Anterior cingulate cortex (tissue), 58 donors: ENCODE measurements at regions not wholly inside any gene's neighbourhood (a gene's known extent, or its start where the extent isn't known, plus 50 kb on each side); places are given as distances from the start of the nearest gene placed in this dataset.

Source experiments
- DNase-seq, 58 donors: peaks; one replicate each; lab custom pipeline; 2025; lab: John Stamatoyannopoulos, UW

- DNase-seq = no peak
Measured at GRCh38 chr7:131869986-131870385, 313.6 kb upstream of the PODXL start.

- DNase-seq = no peak
Measured at GRCh38 chr7:131869169-131869844, 312.9 kb upstream of the PODXL start.

GRCh38 chr7:131867461-131867860 is 311.0 kb upstream of the PODXL start:
- DNase-seq = no peak

GRCh38 chr7:131865911-131866310 is 309.5 kb upstream of the PODXL start:
- DNase-seq = no peak

- DNase-seq = no peak
Measured at GRCh38 chr7:131861620-131862346, 305.4 kb upstream of the PODXL start.

- DNase-seq = peak in 53 of 58 donors; percentile 5 to 82 (median 32)
Measured at GRCh38 chr7:131859147-131859821, 302.9 kb upstream of the PODXL start.

GRCh38 chr7:131858611-131859010 is 302.2 kb upstream of the PODXL start:
- peak in 5 of 58 donors; percentile 3 to 26 (median 23) for DNase-seq

- no peak for DNase-seq
Measured at GRCh38 chr7:131849472-131849871, 293.0 kb upstream of the PODXL start.

- no peak for DNase-seq
Measured at GRCh38 chr7:131848033-131848432, 291.6 kb upstream of the PODXL start.

GRCh38 chr7:131845573-131846314 is 289.3 kb upstream of the PODXL start:
- no peak for DNase-seq

GRCh38 chr7:131844369-131844768 is 287.9 kb upstream of the PODXL start:
- DNase-seq = peak in 2 of 58 donors; percentile 3 to 7

- peak in 1 of 58 donors; percentile 11 for DNase-seq
Measured at GRCh38 chr7:131843898-131844331, 287.5 kb upstream of the PODXL start.

- DNase-seq = no peak
Measured at GRCh38 chr7:131839967-131840690, 283.7 kb upstream of the PODXL start.

GRCh38 chr7:131836733-131837132 is 280.3 kb upstream of the PODXL start:
- no peak for DNase-seq

GRCh38 chr7:131835141-131835540 is 278.7 kb upstream of the PODXL start:
- no peak for DNase-seq

- no peak for DNase-seq
Measured at GRCh38 chr7:131830681-131831080, 274.3 kb upstream of the PODXL start.

GRCh38 chr7:131829947-131830558 is 273.6 kb upstream of the PODXL start:
- no peak for DNase-seq

GRCh38 chr7:131827421-131827820 is 271.0 kb upstream of the PODXL start:
- peak in 1 of 58 donors; percentile 31 for DNase-seq

GRCh38 chr7:131826960-131827359 is 270.5 kb upstream of the PODXL start:
- DNase-seq = peak in 3 of 58 donors; percentile 4 to 20 (median 16)
